ENCODE measurements at regions not wholly inside any gene's neighbourhood (a gene's known extent, or its start where the extent isn't known, plus 50 kb on each side); places are given as distances from the start of the nearest gene placed in this dataset.

GRCh38 chr14:32254952-32255679 is 52.0 kb upstream of the RNU6-8 start:
- DNase-seq = peak; percentile 60

- DNase-seq = no peak
Measured at GRCh38 chr14:32255789-32256188, 52.7 kb upstream of the RNU6-8 start.

DNA sequence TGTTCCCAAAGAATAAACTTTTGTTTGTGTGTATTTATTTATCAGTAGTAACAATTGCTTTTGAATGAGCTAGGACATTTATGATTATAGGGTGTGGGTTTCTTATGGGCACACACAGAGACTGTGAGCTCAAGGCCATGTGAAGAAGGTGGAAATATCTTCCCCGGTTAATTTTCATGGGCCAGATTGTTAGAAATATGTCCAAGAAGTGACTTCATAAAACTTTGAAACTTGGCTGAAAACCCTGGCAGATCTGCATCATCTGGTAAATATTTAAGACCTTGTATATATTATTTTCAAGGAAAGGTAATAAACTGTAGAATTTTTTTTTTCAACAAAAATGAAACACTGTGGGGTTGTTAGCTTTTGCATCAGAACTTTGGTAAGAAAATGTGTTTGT is 53.5 kb upstream of the RNU6-8 start:
- DNase-seq = no peak

- no peak for DNase-seq
Measured at GRCh38 chr14:32258336-32258993, 55.4 kb upstream of the RNU6-8 start.

GRCh38 chr14:32259368-32260013 is 56.4 kb upstream of the RNU6-8 start:
- no peak for DNase-seq

DNA sequence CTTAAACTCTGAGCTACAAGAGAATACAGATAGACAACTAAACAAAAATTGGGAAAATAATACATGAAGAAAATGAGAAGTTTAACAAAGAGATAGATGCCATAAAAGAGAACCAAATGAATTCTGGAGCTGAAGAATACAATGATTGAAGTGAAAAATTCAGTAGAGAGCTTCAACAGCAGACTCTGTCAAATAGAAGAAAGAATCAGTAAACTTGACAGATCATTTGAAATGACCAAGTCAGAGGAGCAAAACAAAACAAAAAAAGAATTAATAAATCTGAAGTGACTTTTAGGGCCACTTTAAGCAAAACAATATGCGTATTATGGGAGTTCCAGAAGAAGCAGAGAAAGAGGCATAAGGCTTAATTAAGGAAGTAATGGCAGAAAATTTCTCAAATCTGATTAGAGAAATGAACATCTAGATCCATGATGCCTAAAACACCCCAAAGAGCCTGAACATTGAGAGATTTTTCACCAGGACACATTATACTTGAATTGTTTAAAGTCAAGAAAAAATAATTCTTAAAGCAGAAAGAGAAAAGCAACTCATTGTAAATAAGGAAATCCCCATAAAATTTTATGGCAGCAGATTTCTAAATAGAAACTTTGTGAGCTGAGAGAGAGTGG is 61.0 kb upstream of the RNU6-8 start:
- DNase-seq = no peak

- no peak for DNase-seq
Measured at GRCh38 chr14:32265584-32265983, 62.5 kb upstream of the RNU6-8 start.

- no peak for DNase-seq
Measured at GRCh38 chr14:32277998-32278397, 51.1 kb upstream of the AKAP6 start.
